GM23338 (cell line): ENCODE measurements at regions not wholly inside any gene's neighbourhood (a gene's known extent, or its start where the extent isn't known, plus 50 kb on each side); places are given as distances from the start of the nearest gene placed in this dataset.

Source experiments
- CTCF ChIP-seq, 2 experiments: fragments of 200-600 bp in 1 of 2; sonication (generic) in 1 of 2; conservative IDR thresholded peaks; 2 replicates each; pipeline versions ENCODE4 v1.5.1 to v1.6.1; 2016 to 2017; ENCODE audit warnings: antibody characterized with exemption in 2 of 2, low read depth in 2 of 2, mild to moderate bottlenecking in 2 of 2, moderate library complexity in 1 of 2
- REST ChIP-seq: IDR thresholded peaks from one replicate; pipeline ENCODE4 v1.6.1; 2018; ENCODE audit warnings: antibody characterized with exemption; ENCODE audit not compliant: unreplicated experiment

- TF ChIP-seq REST (no peak), CTCF (conservative IDR thresholded peaks at IDR 0.05; ENCODE audit: low read depth in 2 of 2) (no peak)
Observed at GRCh38 chr17:12538003-12538402, 127.7 kb upstream of the MYOCD start.
